Activated T-helper 17 cell treated with anti-CD3 and anti-CD28 coated beads, Interleukin-2, amount 50 U/mL, for 72 hours (primary cell): ENCODE measurements at regions not wholly inside any gene's neighbourhood (a gene's known extent, or its start where the extent isn't known, plus 50 kb on each side); places are given as distances from the start of the nearest gene placed in this dataset.
"Not testable (repeated sequence)": the region's sequence is repeated elsewhere in the genome, so short reads cannot be mapped to it uniquely, and the experiment has no call there.

Source experiments
- ATAC-seq: fragments of 150-1000 bp; cut with Tn5 transposase; replicated peaks from 2 replicates; pipeline ENCODE4 v1.10.0; 2021; ENCODE audit warnings: mild to moderate bottlenecking, moderate library complexity
- H3K27ac Mint-ChIP-seq: one replicate; pipeline ENCODE4 v1.8.0; 2022; ENCODE audit warnings: mixed read lengths
- H3K27me3 Mint-ChIP-seq: one replicate; pipeline ENCODE4 v1.8.0; 2022; ENCODE audit warnings: mixed read lengths
- H3K36me3 Mint-ChIP-seq: one replicate; pipeline ENCODE4 v1.8.0; 2022; ENCODE audit warnings: low read depth, mild to moderate bottlenecking, mixed read lengths
- H3K4me1 Mint-ChIP-seq: one replicate; pipeline ENCODE4 v1.8.0; 2022; ENCODE audit warnings: mixed read lengths
- H3K4me3 Mint-ChIP-seq: one replicate; pipeline ENCODE4 v1.8.0; 2022; ENCODE audit warnings: mild to moderate bottlenecking, mixed read lengths
- H3K9me3 Mint-ChIP-seq: one replicate; pipeline ENCODE4 v1.8.0; 2022; ENCODE audit warnings: mixed read lengths

- Mint-ChIP-seq H3K36me3 (no peaks in the 10 kb centered on the region), H3K4me1 (no peaks in the 10 kb centered on the region), H3K4me3 (no peak overlapping the region), H3K9me3 (peaks cover 5% of the 10 kb centered on the region), H3K27ac (no peak overlapping the region), H3K27me3 (peaks cover 10% of the 10 kb centered on the region)
- ATAC-seq: no peak
Observed at GRCh38 chr6:6438286-6438685, 117.8 kb upstream of the F13A1 start.

GRCh38 chr6:6439778-6440177, 119.3 kb upstream of the F13A1 start:
- ATAC-seq: no peak
- no peaks in the 10 kb centered on the region for H3K4me1 Mint-ChIP-seq
- H3K36me3 Mint-ChIP-seq: no peaks in the 10 kb centered on the region
- no peak overlapping the region for H3K27ac Mint-ChIP-seq
- peaks cover 5% of the 10 kb centered on the region for H3K9me3 Mint-ChIP-seq
- H3K4me3 Mint-ChIP-seq: no peak overlapping the region
- peaks cover 13% of the 10 kb centered on the region for H3K27me3 Mint-ChIP-seq

GRCh38 chr6:6452002-6452401, 131.5 kb upstream of the F13A1 start:
- H3K9me3 Mint-ChIP-seq: no peaks in the 10 kb centered on the region
- no peaks in the 10 kb centered on the region for H3K4me1 Mint-ChIP-seq
- no peak for ATAC-seq
- H3K27me3 Mint-ChIP-seq: peaks cover 19% of the 10 kb centered on the region
- H3K4me3 Mint-ChIP-seq: no peak overlapping the region
- H3K36me3 Mint-ChIP-seq: no peaks in the 10 kb centered on the region
- H3K27ac Mint-ChIP-seq: no peak overlapping the region

GRCh38 chr6:6453186-6453585, 132.7 kb upstream of the F13A1 start:
- no peak for ATAC-seq
- H3K27me3 Mint-ChIP-seq: peaks cover 21% of the 10 kb centered on the region
- H3K36me3 Mint-ChIP-seq: no peaks in the 10 kb centered on the region
- H3K4me3 Mint-ChIP-seq: no peak overlapping the region
- H3K4me1 Mint-ChIP-seq: no peaks in the 10 kb centered on the region
- H3K27ac Mint-ChIP-seq: no peak overlapping the region
- no peaks in the 10 kb centered on the region for H3K9me3 Mint-ChIP-seq

GRCh38 chr6:6455272-6455671, 133.2 kb upstream of the LY86 start:
- Mint-ChIP-seq H3K9me3 (no peaks in the 10 kb centered on the region), H3K36me3 (no peaks in the 10 kb centered on the region), H3K27ac (no peak overlapping the region), H3K4me3 (no peak overlapping the region), H3K27me3 (peaks cover 26% of the 10 kb centered on the region), H3K4me1 (no peaks in the 10 kb centered on the region)
- no peak for ATAC-seq

GRCh38 chr6:6458172-6458571, 130.3 kb upstream of the LY86 start:
- peaks cover 29% of the 10 kb centered on the region for H3K27me3 Mint-ChIP-seq
- H3K4me3 Mint-ChIP-seq: no peak overlapping the region
- no peaks in the 10 kb centered on the region for H3K9me3 Mint-ChIP-seq
- H3K4me1 Mint-ChIP-seq: no peaks in the 10 kb centered on the region
- H3K27ac Mint-ChIP-seq: no peak overlapping the region
- no peak for ATAC-seq
- no peaks in the 10 kb centered on the region for H3K36me3 Mint-ChIP-seq

GRCh38 chr6:6459963-6460362, 128.6 kb upstream of the LY86 start:
- H3K36me3 Mint-ChIP-seq, H3K4me1 Mint-ChIP-seq, H3K9me3 Mint-ChIP-seq, H3K4me3 Mint-ChIP-seq, H3K27ac Mint-ChIP-seq, ATAC-seq: not testable (repeated sequence)
- H3K27me3 Mint-ChIP-seq: peaks cover 26% of the 10 kb centered on the region

- ATAC-seq: no peak
- Mint-ChIP-seq H3K36me3 (no peaks in the 10 kb centered on the region), H3K4me3 (no peak overlapping the region), H3K27ac (no peak overlapping the region), H3K27me3 (peaks cover 27% of the 10 kb centered on the region), H3K9me3 (no peaks in the 10 kb centered on the region), H3K4me1 (no peaks in the 10 kb centered on the region)
Observed at GRCh38 chr6:6460416-6460815, 128.1 kb upstream of the LY86 start.

GRCh38 chr6:6461138-6461537, 127.4 kb upstream of the LY86 start:
- Mint-ChIP-seq H3K36me3 (no peaks in the 10 kb centered on the region), H3K4me1 (no peaks in the 10 kb centered on the region), H3K9me3 (no peaks in the 10 kb centered on the region), H3K4me3 (no peak overlapping the region), H3K27me3 (peaks cover 28% of the 10 kb centered on the region), H3K27ac (no peak overlapping the region)
- ATAC-seq: no peak

- ATAC-seq: peak; percentile 78
- no peaks in the 10 kb centered on the region for H3K4me1 Mint-ChIP-seq
Observed at GRCh38 chr6:6466967-6467761, 121.4 kb upstream of the LY86 start.

GRCh38 chr6:6469074-6469473, 119.4 kb upstream of the LY86 start:
- H3K4me3 Mint-ChIP-seq: no peak overlapping the region
- no peaks in the 10 kb centered on the region for H3K36me3 Mint-ChIP-seq
- H3K27me3 Mint-ChIP-seq: peaks cover 18% of the 10 kb centered on the region
- peaks cover 8% of the 10 kb centered on the region for H3K9me3 Mint-ChIP-seq
- H3K4me1 Mint-ChIP-seq: no peaks in the 10 kb centered on the region
- ATAC-seq: no peak
- H3K27ac Mint-ChIP-seq: no peak overlapping the region

More at GRCh38 chr6:6466967-6467761, 121.4 kb upstream of the LY86 start:
- H3K9me3 Mint-ChIP-seq: peaks cover 8% of the 10 kb centered on the region
- H3K27ac Mint-ChIP-seq: no peak overlapping the region
- peaks cover 22% of the 10 kb centered on the region for H3K27me3 Mint-ChIP-seq
- H3K36me3 Mint-ChIP-seq: no peaks in the 10 kb centered on the region
- H3K4me3 Mint-ChIP-seq: no peak overlapping the region

GRCh38 chr6:6470123-6470522, 118.4 kb upstream of the LY86 start:
- Mint-ChIP-seq H3K9me3 (peaks cover 8% of the 10 kb centered on the region), H3K36me3 (no peaks in the 10 kb centered on the region), H3K27me3 (peaks cover 7% of the 10 kb centered on the region), H3K4me3 (no peak overlapping the region), H3K4me1 (no peaks in the 10 kb centered on the region), H3K27ac (no peak overlapping the region)
- ATAC-seq: no peak

- H3K4me3 Mint-ChIP-seq: no peak overlapping the region
- ATAC-seq: no peak
- no peaks in the 10 kb centered on the region for H3K4me1 Mint-ChIP-seq
- peaks cover 9% of the 10 kb centered on the region for H3K27me3 Mint-ChIP-seq
- H3K36me3 Mint-ChIP-seq: no peaks in the 10 kb centered on the region
- peaks cover 8% of the 10 kb centered on the region for H3K9me3 Mint-ChIP-seq
- H3K27ac Mint-ChIP-seq: no peak overlapping the region
Observed at GRCh38 chr6:6471276-6471675, 117.2 kb upstream of the LY86 start.

- Mint-ChIP-seq H3K4me1 (no peaks in the 10 kb centered on the region), H3K9me3 (peaks cover 8% of the 10 kb centered on the region)
Observed at GRCh38 chr6:6474170-6474920, 114.2 kb upstream of the LY86 start.

GRCh38 chr6:6479785-6480184, 108.7 kb upstream of the LY86 start:
- Mint-ChIP-seq H3K9me3 (no peaks in the 10 kb centered on the region), H3K27ac (no peak overlapping the region), H3K4me1 (no peaks in the 10 kb centered on the region), H3K4me3 (no peak overlapping the region), H3K27me3 (peaks cover 38% of the 10 kb centered on the region), H3K36me3 (no peaks in the 10 kb centered on the region)
- ATAC-seq: no peak

More at GRCh38 chr6:6474170-6474920, 114.2 kb upstream of the LY86 start:
- Mint-ChIP-seq H3K27me3 (peaks cover 27% of the 10 kb centered on the region), H3K4me3 (no peak overlapping the region), H3K27ac (no peak overlapping the region), H3K36me3 (no peaks in the 10 kb centered on the region)
- no peak for ATAC-seq
